NT2/D1 (cell line): ENCODE measurements at regions not wholly inside any gene's neighbourhood (a gene's known extent, or its start where the extent isn't known, plus 50 kb on each side); places are given as distances from the start of the nearest gene placed in this dataset.

Experiments
- DNase-seq: peaks from one replicate; pipeline ENCODE4 v3.0.0-alpha.2; 2011; ENCODE audit warnings: low read depth, low spot score
- H3K27me3 ChIP-seq: 2 replicates; pipeline ENCODE4 v1.6.0; 2011; ENCODE audit warnings: mild to moderate bottlenecking; ENCODE audit not compliant: insufficient read length, insufficient read depth
- H3K36me3 ChIP-seq: 2 replicates; pipeline ENCODE4 v1.6.1; 2011; ENCODE audit warnings: mild to moderate bottlenecking, low read length, mixed read lengths; ENCODE audit not compliant: insufficient read depth, insufficient read length
- H3K4me1 ChIP-seq: 2 replicates; pipeline ENCODE4 v1.5.1; 2011; ENCODE audit not compliant: insufficient read depth, insufficient read length
- H3K4me3 ChIP-seq: 2 replicates; pipeline ENCODE4 v1.5.1; 2011; ENCODE audit warnings: low read depth; ENCODE audit not compliant: insufficient read length
- H3K9ac ChIP-seq: 2 replicates; pipeline ENCODE4 v1.6.0; 2011; ENCODE audit warnings: low read depth; ENCODE audit not compliant: insufficient read length
- H3K9me3 ChIP-seq: 2 replicates; pipeline ENCODE4 v1.5.1; 2011; ENCODE audit warnings: mild to moderate bottlenecking, low read length; ENCODE audit not compliant: insufficient read depth
- SUZ12 ChIP-seq: IDR thresholded peaks from 2 replicates; pipeline ENCODE4 v1.6.1; 2011; ENCODE audit not compliant: insufficient read length, insufficient read depth; ENCODE audit errors: extremely low read depth
- YY1 ChIP-seq: IDR thresholded peaks from 2 replicates; pipeline ENCODE4 v1.6.1; 2011; ENCODE audit not compliant: insufficient read length, insufficient read depth
- ZNF274 ChIP-seq: IDR thresholded peaks from 2 replicates; pipeline ENCODE4 v1.6.1; 2011; ENCODE audit warnings: mild to moderate bottlenecking, low read depth, low read length

DNA sequence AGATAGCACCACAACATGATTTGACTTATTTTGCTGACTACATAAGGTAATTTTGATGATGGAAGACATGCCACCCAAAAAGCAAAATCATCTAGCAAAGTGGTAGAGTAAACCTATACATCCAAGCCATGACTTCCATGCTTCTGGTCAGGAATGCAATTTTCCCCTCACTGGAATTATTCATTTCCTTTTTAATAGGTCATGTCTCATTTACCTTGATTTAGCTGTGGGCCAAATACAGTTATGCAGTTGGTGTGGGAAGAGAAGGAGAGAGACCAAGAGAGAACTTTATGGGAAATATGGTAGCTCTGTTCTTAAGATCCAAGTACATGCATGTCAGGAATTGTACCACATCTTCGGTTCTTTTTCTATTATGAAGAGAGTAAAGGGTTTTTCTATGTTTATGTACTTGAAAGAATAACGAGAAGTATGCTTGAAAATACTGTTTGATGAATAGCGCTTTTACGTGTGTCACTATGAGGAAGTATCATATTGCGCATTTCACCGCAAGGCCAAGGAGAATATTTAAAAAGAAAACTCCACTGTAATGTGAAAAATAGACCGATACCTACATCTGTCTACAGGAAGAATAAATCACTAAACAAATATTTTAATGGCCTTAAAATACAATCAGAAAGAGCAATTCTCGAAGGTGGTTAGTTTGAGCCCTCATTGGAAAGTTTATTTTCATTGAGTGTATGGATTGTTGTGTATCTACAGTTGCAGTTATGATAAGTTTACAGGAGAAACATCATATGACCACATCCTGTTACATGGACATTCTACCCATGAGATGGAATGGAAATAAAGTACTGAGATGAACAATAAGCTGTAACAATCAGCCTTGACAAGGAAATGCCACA, 134.0 kb downstream of the FOXD1 start:
- no peak for DNase-seq
- H3K27me3 ChIP-seq, result no peaks in the 10 kb centered on the region
- H3K4me3 ChIP-seq, result no peak overlapping the region
- no peak for TF ChIP-seq SUZ12
- no peak for TF ChIP-seq ZNF274
- no peak for TF ChIP-seq YY1
- no peaks in the 10 kb centered on the region for H3K4me1 ChIP-seq
- peaks cover 4% of the 10 kb centered on the region; the same call in 1 of the 2 replicates for H3K9me3 ChIP-seq
- H3K36me3 ChIP-seq, result no peaks in the 10 kb centered on the region
- no peak overlapping the region for H3K9ac ChIP-seq

DNA sequence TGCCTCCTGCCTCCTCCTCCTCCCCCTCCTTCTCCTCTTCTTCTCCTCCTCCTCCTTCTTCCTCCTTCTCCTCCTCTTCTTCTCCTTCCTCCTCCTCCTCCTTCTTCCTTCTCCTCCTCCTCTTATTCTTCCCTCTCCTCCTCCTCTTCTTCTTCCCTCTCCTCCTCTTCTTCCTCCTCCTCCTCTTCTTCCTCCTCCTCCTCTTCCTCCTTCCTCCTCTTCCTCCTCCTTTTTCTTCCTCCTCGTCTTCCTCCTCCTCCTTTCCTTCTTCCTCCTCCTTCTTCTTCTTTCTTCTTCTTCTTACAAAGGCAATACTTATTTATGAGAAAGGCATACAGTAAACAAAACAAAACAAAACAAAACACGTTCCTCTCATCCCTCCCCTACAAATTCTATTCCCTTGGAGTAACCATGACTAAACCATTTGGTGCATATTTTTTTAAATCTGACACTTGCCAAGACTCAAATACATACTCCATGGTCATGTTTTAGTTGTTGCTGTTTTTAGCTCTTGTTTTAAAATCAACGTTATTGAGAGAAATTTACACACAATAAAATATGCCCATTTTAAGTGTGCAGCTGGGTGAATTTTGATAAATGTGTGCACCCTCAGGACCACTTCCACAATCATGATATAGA, 135.6 kb downstream of the FOXD1 start:
- DNase-seq, result no peak
- Histone ChIP-seq H3K36me3 (no peaks in the 10 kb centered on the region), H3K9me3 (no peaks in the 10 kb centered on the region; the same call in 1 of the 2 replicates), H3K27me3 (no peaks in the 10 kb centered on the region), H3K4me3 (no peak overlapping the region), H3K4me1 (no peaks in the 10 kb centered on the region), H3K9ac (no peak overlapping the region)
- TF ChIP-seq YY1 (no peak), ZNF274 (no peak), SUZ12 (no peak)

DNA sequence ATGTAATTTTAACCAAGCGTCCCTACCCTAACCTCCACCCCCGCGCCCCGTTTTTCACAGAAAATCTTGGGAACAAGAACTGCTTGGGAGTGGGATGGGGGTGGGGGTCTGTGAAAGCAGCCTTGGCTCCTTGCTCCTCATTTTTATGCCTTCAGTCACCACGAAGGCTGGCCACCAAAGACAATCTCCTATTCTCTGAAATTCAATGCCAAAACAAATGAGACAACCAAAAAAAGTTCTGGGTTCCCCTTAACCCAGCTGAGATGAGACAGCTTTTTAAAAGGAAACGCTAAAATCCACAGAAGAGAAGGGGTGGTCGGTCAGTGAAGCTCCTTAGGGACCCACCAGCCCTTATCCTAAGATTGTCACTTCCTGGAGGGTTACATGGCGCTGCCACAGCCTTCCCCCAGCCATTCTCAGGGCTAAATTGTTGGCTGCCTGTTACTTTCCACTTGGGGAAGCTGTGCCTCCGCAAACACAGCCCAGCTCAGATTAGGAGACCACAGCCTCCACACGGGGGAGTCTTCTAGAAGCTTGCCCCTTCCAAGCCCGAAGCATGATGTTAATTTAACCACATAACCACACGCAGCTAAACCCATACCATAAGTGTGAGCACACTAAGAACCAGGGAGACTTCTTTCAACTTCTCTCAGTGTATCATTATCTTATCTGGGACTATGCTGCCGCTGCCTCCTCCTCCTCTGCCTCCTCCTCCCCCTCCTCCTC, 136.3 kb downstream of the FOXD1 start:
- Histone ChIP-seq H3K36me3 (no peaks in the 10 kb centered on the region), H3K27me3 (no peaks in the 10 kb centered on the region), H3K9me3 (no peaks in the 10 kb centered on the region; the same call in 1 of the 2 replicates), H3K9ac (peak overlapping the region; percentile 43), H3K4me1 (no peaks in the 10 kb centered on the region), H3K4me3 (no peak overlapping the region)
- no peak for DNase-seq
- TF ChIP-seq YY1 (no peak), SUZ12 (no peak), ZNF274 (no peak)

DNA sequence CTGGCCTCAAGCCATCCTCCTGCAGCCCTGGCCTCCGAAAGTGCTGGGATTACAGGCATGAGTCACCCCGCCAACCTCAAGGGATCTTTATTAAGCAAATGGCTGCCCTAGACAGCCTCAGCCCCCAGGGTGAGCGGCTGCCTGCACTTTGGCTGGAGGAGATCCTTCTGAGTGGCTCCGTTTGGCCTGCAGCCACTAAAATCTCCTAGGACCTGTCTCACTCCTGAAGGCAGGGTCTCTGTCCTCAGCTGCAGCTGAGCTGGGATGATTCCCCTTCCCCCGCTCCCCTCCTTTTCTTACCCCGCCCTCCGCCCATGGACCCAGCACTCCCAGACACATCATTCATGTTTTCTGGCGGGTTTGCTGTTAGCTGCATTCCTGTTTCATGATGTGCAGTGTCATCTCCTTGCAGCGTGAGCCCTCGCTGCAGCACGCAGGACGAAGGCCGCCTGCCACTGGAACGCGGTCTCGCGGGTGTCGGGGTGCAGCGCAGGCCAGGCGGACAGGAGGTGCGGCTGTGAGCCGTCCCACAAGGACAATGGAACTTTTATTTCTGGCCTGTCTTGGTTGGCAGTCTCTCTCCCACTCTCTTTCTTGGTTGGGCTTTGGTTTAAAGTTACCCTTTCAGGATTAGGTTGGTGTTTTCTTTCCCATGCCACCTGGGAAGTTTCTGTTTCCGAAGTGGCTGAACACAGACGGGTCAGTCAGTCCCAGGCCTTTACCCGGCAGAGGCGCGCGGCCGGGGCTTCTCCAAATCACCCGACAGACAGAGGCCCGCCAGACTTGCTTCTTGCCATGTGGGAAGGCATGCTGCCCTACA, 137.1 kb downstream of the FOXD1 start:
- TF ChIP-seq ZNF274 (no peak), YY1 (no peak), SUZ12 (no peak)
- Histone ChIP-seq H3K4me1 (no peaks in the 10 kb centered on the region), H3K9ac (peak overlapping the region; percentile 68), H3K9me3 (no peaks in the 10 kb centered on the region; the same call in 1 of the 2 replicates), H3K27me3 (peaks cover 3% of the 10 kb centered on the region), H3K36me3 (no peaks in the 10 kb centered on the region), H3K4me3 (peak overlapping the region; percentile 33)
- DNase-seq, result peak; percentile 68

DNA sequence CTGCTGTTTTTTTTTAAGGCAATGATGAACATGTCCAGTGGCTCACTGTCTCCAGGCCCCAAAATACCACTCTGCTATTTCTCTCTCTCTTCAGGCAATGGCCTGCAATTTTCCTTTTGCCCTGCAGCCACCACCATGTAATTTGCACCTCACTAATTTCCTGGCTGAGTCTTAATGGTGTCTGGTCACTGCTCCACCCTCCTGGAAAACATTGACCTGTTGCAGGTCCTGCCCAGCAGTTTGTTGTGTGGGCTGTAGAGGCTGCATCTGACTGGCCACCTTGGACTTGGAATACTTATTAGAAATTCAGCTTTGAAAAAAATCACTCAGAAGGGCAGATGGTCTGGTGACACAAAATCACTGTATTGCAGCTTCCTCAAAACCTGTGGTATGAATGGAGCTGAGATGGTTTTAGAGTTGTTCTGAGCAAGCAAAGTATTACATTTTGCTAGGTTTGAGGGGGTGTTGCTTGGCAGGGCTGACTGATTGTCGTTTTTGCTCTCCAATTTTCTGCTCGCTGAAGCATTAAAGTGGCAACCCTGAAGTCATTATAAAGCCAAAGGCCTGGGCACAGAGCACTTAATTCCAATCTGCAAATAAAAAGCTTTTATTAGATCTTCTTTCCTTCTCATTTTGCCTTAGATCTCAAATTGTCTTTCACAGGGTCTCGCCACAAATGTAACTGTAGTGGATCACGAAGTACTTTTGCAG, 134.8 kb downstream of the TMEM174 start:
- no peak for TF ChIP-seq SUZ12
- no peak for TF ChIP-seq ZNF274
- TF ChIP-seq YY1, result no peak
- Histone ChIP-seq H3K9ac (no peak overlapping the region), H3K36me3 (no peaks in the 10 kb centered on the region), H3K27me3 (peaks cover 35% of the 10 kb centered on the region), H3K4me1 (no peaks in the 10 kb centered on the region), H3K4me3 (no peak overlapping the region), H3K9me3 (no peaks in the 10 kb centered on the region)
- DNase-seq, result no peak

DNA sequence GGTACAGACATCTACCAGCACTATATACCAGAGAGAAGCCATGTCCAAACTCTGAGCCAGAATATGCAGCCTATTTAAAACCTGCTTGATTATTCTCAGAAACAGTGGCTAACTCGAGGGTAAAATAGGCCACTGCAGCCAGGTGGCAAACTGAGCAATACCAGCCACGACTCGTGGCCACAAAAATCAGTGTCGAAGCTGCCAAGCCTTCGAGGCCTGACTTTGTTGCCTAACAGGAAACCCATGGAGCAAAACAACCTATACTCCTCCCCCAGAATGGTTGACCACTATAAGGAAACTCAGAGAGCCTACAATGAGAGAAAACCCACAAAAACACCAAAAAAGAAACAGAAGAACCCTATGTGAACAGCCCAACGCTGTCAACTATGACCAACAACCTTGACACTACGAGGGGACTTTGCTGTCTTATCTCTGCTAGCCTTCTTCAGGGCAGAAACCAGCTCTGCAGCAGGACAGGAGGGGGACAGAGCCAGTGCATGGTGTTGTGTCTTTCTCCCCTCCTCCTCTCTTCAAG, 133.8 kb downstream of the TMEM174 start:
- Histone ChIP-seq H3K9ac (no peak overlapping the region), H3K9me3 (no peaks in the 10 kb centered on the region), H3K4me1 (no peaks in the 10 kb centered on the region), H3K36me3 (no peaks in the 10 kb centered on the region), H3K27me3 (peaks cover 44% of the 10 kb centered on the region), H3K4me3 (no peak overlapping the region)
- TF ChIP-seq YY1 (no peak), ZNF274 (no peak), SUZ12 (no peak)
- DNase-seq, result no peak
